ENCODE measurements at regions not wholly inside any gene's neighbourhood (a gene's known extent, or its start where the extent isn't known, plus 50 kb on each side); places are given as distances from the start of the nearest gene placed in this dataset.

DNA sequence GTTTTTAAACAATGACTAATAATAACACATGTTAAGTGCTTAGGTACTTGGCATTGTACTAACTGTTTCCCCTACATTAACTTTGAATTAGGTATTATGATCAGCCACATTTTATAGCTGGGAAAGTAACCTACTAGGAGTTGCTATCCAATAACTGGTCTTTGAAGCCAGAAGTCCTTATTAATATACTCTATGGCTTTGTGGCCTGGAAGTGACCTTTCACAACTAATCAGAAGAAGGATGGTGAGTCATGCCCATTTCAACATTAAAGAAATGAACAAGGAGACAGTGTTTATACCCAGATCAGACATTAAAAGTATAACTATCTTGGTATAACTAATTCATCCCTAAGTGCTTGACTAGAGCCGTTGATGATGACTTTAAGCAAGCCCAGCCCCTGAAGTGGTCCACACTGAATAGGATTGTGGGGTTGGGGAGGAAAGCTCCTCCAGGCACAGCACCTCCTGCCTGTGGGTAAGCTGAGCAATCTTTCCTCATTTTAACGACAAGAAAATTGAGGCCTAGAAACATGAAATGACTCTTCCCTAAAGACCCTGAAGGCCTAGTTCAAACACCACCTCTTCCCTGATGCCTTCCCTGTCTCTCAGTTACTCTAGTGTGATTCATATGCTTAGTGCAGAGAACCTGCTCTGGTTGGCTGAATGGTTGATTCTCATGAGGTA is 71.6 kb upstream of the RFX8 start:
- H3K27ac ChIP-seq = no peak overlapping the region
- no peaks in the 10 kb centered on the region for H3K4me1 ChIP-seq
- TF ChIP-seq POLR2A (IDR thresholded peaks at IDR 0.05) = no peak
- peak; percentile 8 for TF ChIP-seq POLR2AphosphoS5 (IDR thresholded peaks at IDR 0.05)
- ATAC-seq = no peak
- no peaks in the 10 kb centered on the region for H3K9me3 ChIP-seq
- H3K4me3 ChIP-seq = no peak overlapping the region
- H3K27me3 ChIP-seq = no peaks in the 10 kb centered on the region
- WGBS, 2 donors (ENCODE audit: low coverage in 1 of 2) = 17 to 44% methylated on average over 1 of the region's 2 CpGs
- H3K36me3 ChIP-seq = no peaks in the 10 kb centered on the region

DNA sequence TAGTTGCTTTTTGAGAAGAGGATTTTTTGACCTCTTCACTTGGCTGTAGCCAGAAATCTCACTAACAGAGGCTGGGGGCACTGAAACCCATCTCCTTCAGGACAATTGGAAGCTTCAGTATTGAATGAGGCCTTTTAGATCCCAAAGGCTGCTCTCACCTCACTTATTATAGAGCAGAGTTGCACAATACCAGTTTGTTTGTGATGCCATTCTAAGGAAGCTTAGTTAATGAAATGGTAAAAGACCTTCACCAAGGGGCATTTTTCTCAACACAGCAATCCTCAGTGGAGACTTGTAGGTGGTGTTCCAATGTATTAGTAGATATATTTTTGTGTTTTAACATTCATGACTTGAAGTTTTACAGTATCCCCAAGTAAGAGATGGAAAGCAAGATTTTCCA is 71.0 kb upstream of the RFX8 start:
- Histone ChIP-seq H3K27ac (no peak overlapping the region), H3K9me3 (no peaks in the 10 kb centered on the region), H3K4me1 (no peaks in the 10 kb centered on the region), H3K36me3 (no peaks in the 10 kb centered on the region), H3K27me3 (no peaks in the 10 kb centered on the region), H3K4me3 (no peak overlapping the region)
- TF ChIP-seq EP300 (IDR thresholded peaks at IDR 0.05) = no peak
- TF ChIP-seq POLR2A (IDR thresholded peaks at IDR 0.05) = no peak
- no peak for TF ChIP-seq POLR2AphosphoS5 (IDR thresholded peaks at IDR 0.05)
- TF ChIP-seq, protein P1, sequence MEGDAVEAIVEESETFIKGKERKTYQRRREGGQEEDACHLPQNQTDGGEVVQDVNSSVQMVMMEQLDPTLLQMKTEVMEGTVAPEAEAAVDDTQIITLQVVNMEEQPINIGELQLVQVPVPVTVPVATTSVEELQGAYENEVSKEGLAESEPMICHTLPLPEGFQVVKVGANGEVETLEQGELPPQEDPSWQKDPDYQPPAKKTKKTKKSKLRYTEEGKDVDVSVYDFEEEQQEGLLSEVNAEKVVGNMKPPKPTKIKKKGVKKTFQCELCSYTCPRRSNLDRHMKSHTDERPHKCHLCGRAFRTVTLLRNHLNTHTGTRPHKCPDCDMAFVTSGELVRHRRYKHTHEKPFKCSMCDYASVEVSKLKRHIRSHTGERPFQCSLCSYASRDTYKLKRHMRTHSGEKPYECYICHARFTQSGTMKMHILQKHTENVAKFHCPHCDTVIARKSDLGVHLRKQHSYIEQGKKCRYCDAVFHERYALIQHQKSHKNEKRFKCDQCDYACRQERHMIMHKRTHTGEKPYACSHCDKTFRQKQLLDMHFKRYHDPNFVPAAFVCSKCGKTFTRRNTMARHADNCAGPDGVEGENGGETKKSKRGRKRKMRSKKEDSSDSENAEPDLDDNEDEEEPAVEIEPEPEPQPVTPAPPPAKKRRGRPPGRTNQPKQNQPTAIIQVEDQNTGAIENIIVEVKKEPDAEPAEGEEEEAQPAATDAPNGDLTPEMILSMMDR (IDR thresholded peaks at IDR 0.05) = no peak
- no peak for ATAC-seq

DNA sequence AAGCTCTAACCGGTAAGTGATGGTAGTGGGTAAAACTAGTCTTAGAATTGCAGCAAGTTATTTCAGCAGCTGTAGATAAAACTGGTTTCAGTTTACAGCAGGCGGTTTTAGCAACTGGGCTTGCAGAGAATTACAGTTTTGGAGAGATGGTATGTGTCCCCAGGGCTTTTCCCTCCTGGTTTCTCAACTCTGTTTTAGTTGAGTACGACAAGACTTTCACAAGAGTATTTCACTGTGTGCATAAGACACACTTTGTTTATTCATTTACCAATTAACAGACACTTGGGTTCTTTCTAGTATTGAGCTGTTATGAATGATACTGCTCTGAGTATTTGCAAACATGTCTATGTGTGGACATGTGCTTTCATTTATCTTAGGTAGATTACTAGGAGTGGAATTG is 65.6 kb upstream of the RFX8 start:
- Histone ChIP-seq H3K9me3 (no peaks in the 10 kb centered on the region), H3K4me3 (no peak overlapping the region), H3K36me3 (no peaks in the 10 kb centered on the region), H3K4me1 (no peaks in the 10 kb centered on the region), H3K27me3 (no peaks in the 10 kb centered on the region), H3K27ac (no peak overlapping the region)
- no peak for ATAC-seq
- WGBS, 2 donors (ENCODE audit: low coverage in 1 of 2) = 63 to 84% methylated on average over 3 of the region's 3 CpGs
- TF ChIP-seq EP300 (IDR thresholded peaks at IDR 0.05) (no peak), POLR2AphosphoS5 (IDR thresholded peaks at IDR 0.05) (no peak), POLR2A (IDR thresholded peaks at IDR 0.05) (no peak)
- TF ChIP-seq, protein P1 (IDR thresholded peaks at IDR 0.05) = no peak

DNA sequence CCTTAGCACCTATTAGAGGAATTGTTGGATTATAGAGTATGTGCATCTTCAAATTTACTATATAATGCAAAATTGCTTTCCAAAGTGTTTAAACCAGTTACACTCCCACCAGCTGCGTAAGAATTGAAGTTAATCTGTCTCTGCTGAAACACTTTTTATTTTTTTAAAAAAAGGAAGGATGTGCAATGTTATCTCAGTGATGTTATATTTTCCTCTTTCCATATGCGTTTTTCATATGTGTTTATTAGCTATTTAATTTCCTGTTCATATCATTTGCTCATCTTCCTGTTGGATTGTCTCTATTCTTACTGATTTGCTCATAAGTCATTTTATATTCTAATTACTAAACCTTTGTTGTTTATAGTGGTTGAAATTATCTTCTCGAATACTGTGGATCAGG is 63.2 kb upstream of the RFX8 start:
- Histone ChIP-seq H3K36me3 (no peaks in the 10 kb centered on the region), H3K4me3 (no peak overlapping the region), H3K27ac (no peak overlapping the region), H3K27me3 (no peaks in the 10 kb centered on the region), H3K9me3 (no peaks in the 10 kb centered on the region), H3K4me1 (peaks cover 0 to 16% (median 3%) of the 10 kb centered on the region in 3 donors)
- TF ChIP-seq EP300 (IDR thresholded peaks at IDR 0.05) = no peak
- no peak for TF ChIP-seq POLR2AphosphoS5 (IDR thresholded peaks at IDR 0.05)
- no peak for TF ChIP-seq POLR2A (IDR thresholded peaks at IDR 0.05)
- TF ChIP-seq, protein P1 (IDR thresholded peaks at IDR 0.05) = no peak
- WGBS, 2 donors (ENCODE audit: low coverage in 1 of 2) = 76 to 100% methylated on average over 3 of the region's 3 CpGs
- no peak for ATAC-seq

DNA sequence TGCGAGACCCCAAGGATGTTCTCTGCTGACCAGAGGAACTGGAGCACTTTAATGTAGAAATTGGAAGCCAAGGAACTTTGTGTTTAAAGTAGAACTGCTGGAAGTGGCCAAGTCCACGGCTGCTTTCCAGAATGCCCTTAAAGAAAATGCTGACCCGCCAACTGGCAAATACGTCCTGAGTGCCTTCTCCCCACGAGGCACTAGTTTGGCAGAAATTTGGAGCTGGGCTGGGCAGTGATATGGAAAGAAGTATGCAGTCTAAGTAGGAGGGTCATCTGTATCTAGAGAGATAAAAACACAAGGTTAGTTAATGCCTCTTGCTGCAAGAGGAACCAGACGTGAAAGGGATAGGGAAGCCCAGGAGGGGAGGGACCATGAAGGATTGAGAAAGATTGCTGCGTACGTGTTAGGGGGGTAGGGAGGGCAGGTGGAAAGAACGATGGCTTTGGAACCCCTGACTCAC is 59.3 kb upstream of the RFX8 start:
- H3K27ac ChIP-seq = peak overlapping the region; percentile 51 to 84 (median 70)

More for the DNA sequence above, 59.3 kb upstream of the RFX8 start:
- Histone ChIP-seq H3K36me3 (no peaks in the 10 kb centered on the region), H3K4me3 (no peak overlapping the region), H3K27me3 (no peaks in the 10 kb centered on the region), H3K9me3 (no peaks in the 10 kb centered on the region), H3K4me1 (peaks cover 0 to 17% (median 3%) of the 10 kb centered on the region in 3 donors)
- peak; percentile 51 for ATAC-seq
- 10 to 26% methylated on average over 6 to 9 of the region's 9 CpGs for WGBS, 2 donors (ENCODE audit: low coverage in 1 of 2)
- TF ChIP-seq EP300 (IDR thresholded peaks at IDR 0.05) (no peak), POLR2AphosphoS5 (IDR thresholded peaks at IDR 0.05) (no peak), POLR2A (IDR thresholded peaks at IDR 0.05) (no peak)
- TF ChIP-seq, protein P1 (IDR thresholded peaks at IDR 0.05) = no peak

All from gastroesophageal sphincter (tissue), 4 donors.